ENCODE measurements at regions not wholly inside any gene's neighbourhood (a gene's known extent, or its start where the extent isn't known, plus 50 kb on each side); places are given as distances from the start of the nearest gene placed in this dataset.
"Not testable (repeated sequence)": the region's sequence is repeated elsewhere in the genome, so short reads cannot be mapped to it uniquely, and the experiment has no call there.

DNA sequence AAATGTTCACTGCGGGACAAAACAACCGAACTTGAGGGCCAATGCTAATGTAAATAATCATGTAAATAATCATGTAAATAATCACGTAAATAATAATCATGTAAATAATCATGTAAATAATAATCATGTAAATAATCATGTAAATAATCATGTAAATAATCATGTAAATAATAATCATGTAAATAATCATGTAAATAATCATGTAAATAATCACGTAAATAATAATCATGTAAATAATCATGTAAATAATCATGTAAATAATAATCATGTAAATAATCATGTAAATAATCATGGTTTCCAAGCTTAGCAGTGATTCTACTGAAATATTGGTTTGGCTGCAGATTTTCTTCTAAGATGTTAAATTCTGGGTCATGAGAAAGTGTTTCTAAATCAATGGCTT, 507.1 kb downstream of the ZNF516 start:
- DNase-seq: not testable (repeated sequence)

DNA sequence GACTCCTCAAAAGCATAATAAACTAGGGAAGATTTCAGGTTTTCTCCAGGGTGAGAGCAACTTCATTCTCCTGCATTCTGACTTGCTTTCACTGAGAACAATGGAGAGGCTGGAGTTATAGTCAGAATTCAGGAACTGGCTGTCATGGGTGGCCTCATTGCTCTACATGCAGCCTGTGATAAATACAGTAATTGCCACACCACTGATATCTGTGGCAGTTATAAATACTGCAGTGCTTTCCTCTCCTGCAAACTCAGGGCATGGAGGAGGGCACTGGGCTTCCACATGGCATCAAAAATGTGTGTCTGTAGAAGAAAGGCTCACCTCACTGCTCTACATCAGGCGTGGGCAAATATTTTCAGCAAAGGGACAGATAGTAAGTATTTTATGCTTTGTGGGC, 510.2 kb downstream of the ZNF516 start:
- DNase-seq: no peak

DNA sequence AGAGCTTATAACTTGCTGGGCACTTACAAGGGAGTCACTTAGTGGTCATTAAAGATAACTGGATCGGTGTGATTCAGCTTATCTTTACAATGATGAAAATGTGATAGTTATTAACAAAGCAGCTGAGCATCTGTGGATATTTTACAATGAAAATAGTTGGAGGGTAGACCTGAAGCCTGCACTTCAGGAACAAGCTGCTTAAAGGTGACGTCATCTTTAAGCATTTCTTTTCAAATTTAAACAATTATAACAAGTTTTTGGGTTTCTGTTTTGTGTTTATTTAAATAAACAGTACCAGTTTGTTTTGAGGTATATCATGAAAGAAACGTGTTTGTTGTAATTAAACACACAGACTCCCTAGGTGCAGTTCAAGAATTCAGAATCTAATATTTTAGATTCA, 513.9 kb downstream of the ZNF516 start:
- DNase-seq: no peak

DNA sequence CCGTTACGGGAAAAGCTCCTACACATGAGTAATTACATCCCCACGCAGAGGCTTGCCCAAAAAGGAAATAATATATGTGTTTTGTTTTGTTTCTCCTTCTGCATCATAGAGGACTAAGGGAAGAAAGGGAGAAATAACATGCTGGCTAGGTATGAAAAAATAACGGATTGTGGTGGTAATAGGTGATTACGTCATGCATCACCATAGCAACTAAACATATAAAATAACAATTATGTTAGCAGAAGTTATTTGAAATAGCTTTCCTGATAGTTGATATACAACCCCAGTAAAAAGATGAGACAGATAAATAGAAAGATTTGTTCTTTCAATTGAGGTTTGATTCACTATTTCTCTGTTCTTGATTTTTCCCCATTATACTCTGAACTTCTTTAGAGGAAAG, 518.0 kb downstream of the ZNF516 start:
- DNase-seq: no peak

DNA sequence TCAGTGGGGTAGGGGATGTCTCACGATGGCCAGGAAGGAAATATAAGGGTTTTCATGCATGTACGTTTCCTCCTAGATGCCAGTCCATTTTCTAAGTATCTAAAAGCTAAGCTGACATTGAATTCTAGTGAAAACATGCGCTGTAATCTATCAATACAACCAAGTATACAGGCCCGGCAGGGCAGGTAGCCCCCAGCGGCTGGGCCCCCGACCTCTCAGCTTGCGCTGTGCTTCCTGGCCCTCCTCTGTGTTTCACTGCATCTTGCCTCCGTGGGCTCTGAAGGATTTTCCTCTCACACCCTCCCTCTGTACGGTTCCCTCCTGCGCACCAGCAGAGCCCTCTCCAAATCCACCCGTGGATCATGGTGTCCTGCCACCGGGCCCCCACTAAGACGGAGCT, 524.8 kb downstream of the ZNF516 start:
- DNase-seq: no peak

DNA sequence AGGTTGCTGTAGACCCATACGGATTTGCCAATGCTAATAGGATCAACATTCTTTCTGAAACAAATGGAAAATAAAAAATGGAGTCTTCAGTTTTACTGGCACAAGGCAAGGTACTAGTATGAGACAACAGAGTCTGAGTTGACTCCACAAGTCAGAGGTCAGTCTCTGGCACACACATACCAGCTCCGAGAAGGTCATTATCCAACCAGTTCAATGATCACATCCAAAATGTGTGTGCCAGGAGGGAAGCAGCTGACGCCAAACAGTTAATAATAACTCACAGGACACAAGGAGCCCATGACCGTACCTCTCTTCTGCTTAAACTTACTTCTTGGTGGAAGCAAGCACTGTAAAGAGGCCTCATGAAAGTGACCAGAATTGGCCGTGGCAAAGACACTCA, 528.6 kb downstream of the ZNF516 start:
- no peak for DNase-seq

DNA sequence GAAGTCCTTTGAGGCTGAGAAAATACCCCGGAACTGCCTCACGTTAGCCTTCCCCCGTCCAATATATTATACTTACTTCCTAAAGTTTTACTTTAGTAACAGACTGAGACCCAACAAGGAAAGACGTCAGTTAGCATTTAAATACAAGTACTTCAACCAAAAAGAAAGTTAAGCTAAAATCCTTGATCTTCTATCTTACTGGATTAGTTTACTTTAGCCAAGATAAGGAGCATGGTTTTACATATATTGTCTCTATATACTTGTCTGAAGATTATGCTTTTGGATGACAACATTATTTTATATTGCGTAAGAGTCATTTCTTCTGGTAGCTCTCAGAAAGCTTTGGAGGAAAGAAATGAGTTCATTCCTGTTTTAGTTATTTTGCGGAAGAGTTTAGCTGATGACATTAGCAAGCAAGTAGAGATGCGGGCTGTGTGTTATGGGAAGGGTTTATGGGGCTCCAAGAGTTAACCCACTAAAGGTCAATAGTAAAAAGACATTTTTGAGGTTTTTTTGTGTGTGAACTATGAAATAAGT, 532.9 kb downstream of the ZNF516 start:
- DNase-seq: no peak

DNA sequence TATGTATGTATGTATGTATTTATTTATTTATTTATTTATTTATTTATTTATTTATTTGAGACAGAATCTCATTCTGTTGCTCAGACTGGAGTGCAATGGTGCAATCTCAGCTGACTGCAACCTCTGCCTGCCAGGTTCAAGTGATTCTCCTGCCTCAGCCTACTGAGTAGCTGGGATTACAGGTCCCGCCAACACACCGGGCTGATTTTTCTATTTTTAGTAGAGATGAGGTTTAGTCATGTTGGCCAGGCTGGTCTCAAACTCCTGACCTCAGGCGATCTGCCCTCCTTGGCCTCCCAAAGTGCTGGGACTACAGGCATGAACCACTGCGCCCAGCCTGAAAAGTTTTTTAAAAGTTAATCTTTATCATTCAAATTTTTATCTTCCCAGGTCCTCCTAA, 532.9 kb upstream of the SMIM21 start:
- DNase-seq: not testable (repeated sequence)

DNA sequence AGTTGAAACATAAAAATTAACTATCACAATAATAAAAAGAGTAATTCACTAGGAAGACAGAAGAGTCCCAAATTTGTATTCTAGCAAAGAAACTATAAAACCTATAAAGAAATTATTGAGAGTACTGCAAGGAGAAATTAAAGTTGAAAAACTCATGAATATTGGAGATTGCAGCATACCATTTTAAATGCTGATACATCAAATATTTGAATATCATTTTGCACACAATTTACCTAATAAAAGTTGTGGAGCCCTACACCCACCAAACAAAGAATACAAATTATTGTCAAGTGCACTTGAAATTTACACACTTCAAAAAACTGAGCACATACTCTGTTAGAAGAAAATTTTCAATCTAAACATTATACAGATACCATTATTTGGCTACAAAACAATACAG, 531.6 kb upstream of the SMIM21 start:
- no peak for DNase-seq

DNA sequence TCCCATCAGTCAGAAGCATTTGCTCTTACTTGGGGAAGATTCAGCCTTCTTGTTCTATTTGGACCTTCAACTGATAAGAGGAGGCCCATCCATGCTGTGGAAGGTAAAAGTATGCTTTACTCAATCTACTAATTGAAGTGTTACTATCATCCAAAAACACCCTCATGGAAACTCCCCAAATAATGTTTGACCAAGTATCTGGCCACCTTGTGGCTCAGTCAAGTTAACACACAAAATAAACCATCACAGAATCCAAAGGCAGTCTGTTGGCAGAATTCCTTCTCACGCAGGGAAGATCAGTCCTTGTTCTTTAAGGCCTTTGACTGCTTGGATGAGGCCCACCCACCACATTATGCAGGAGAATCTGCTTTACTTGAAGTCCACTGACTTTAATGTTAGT, 531.2 kb upstream of the SMIM21 start:
- no peak for DNase-seq

DNA sequence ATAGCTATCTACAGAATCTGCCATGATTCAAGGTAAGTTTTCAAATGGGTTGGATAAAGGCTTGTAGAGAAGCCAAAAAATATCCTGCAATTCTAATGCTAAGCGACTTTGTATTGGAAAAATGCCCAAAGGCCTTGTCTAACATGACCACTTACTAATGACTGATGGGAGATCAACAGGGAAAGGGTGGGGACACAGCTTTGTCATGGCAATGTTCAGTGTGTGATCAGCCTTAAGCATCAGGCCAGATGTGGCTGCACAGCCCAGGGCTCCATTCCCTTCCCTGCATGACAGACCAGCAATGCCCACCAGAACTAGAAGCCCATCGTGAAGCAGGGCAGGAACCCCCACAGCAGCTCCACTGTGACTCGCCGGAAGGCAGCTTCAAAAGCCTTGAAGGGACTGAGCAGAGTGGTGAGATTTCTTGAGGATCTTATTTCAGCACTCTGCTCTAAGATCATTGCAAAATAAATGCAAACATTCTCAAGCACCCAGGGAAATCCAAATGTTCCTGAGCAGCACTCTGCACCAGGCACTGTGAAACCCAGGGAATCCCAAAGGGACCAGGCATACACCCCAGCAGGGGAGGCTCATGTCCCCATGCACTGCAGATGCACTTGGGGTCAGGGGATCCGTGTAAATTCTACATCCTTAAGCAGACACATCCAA, 517.9 kb upstream of the SMIM21 start:
- no peak for DNase-seq

DNA sequence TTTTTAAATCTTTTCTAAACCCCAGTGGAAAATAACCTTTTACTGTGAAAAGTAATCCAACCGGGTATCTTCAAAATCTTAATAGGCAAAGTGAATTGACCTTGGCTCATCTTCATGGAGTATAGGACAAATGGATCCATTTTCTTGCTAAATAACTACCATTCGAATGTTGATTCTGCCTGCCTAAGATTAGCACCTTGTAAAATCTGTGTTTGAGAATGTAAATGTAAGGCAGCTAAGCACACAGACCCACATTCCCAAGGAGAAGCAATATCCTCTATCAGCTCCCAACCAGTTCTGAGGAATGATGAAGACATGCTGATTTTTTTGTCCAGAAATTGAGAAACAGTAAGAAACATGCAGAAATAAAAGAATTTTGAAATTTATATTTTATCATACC, 509.8 kb upstream of the SMIM21 start:
- DNase-seq: no peak

DNA sequence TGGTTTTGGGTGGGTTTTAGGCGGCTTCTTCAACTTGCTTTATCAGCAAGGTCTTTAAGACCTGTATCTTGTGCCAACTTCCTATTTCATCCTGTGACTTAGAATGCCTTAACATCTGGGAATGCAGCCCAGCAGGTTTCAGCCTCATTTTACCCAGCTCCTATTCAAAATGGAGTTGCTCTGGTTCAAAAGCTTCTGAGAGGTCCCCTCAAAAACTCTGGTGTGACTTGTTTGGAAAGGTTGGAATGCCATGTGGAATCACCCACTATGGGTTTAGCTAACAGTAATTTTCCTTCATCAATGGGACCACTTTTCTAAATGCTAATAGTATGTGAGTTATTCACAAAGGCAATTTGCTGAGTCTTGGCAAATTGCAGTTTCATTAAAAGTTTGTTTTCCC, 509.4 kb upstream of the SMIM21 start:
- DNase-seq: no peak

DNA sequence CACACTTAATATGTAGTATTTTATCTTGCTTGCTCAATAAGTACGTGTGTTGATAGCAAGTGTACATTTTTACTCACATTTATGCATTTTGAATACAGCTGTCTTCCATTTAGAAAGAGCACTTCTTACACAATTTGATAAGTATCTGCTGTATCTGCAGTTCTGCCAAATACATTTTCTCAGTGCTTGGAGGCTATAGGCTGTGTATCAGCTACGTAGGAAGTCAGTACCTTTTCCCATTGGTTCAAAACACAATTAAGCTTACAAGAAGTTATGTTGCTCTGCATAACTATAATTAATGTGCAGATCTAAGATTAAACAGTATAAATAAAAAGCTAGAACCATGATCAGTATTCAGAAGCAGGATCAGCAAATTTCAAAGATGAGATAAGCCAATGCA, 503.6 kb upstream of the SMIM21 start:
- no peak for DNase-seq

DNA sequence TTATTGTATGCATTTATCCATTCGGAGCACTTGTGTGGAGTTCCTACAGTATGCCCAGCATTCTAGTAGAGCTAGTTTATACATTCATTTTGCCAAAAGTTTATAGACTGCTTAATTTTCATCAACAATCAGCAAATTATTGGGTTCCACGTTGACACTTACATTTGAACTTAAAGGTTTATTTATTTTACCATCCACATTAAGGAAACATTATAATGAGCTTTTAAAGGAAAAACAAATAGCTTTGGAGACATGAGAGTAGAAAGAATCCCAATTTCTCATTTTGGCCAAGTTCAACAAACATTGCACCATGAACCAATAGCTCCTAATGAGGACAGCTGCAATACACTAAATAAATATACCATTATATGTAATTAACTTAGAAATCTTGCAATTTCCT, 501.2 kb upstream of the SMIM21 start:
- no peak for DNase-seq

DNA sequence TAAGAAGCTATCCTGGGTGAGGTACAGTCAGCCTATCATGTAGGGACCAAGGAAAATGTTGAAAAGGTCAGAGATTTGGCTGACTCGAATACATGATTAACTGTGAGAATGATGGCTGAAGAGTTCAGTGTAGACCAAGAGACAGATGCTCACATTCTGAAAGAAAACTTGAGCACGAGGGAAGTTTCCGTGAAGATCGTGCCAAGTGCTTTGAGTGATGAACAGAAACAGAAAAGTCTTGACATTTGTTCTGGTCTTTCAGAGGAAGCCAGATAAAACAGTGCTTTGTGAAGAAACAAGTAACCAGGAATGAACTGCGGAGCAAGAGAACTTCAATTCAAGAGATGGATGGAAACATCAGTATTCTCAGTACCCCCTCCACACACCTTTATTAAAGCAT, 500.3 kb upstream of the SMIM21 start:
- DNase-seq: no peak

DNA sequence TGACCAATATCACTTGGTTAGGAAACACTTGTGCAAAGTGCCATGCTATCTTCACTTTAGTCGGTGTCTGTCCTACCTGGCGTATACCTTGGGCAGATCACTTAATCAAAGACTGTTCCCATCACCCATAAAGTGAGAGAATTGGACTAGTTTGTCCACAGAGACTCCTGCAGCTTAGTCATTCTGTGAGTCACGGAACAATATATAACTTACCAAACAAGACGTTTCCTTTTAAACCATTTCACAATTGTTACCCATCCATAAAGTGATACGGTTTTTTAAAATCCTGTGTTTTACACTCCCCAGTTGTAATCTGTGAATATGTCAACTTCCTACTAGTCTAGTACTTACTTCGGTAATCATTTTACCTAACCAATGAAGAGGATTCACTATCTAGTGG, 499.3 kb upstream of the SMIM21 start:
- DNase-seq: no peak

DNA sequence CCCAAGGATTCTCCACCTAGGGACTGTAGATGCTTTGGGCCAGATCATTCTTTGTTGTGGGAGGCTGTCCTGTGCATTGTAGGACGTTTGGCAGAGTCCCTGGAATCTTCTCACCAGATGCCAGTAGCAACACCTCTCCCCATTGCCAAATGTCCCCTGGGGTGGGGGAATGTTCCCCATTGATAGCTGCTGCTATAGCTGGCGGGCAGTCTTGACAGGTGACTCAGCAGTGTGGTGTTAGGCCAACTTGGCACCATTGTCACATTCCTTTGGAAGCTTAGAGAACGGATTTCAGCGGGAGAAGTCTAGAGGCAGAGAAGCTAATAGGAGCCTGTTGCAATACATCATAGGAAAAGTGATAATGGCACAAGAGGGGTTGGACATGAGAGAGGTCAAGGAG, 495.7 kb upstream of the SMIM21 start:
- DNase-seq: no peak

DNA sequence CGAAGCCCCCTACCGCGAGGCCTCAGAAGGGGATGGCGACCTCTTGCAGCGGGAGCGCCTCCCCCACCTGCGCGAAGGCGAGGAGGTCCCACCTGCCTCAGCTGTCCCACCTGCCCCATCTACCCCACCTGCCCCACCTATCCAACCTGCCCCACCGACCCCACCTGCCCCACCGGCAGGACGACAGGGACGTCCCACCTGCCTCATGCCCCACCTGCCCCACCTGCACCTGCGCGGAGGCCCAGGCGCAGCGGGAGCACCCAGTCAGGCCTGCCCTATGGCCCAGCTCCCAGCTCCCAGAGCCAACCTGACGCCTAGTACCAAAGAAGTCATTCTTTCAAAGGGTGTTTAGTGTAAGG, 489.1 kb upstream of the SMIM21 start:
- DNase-seq: no peak

DNA sequence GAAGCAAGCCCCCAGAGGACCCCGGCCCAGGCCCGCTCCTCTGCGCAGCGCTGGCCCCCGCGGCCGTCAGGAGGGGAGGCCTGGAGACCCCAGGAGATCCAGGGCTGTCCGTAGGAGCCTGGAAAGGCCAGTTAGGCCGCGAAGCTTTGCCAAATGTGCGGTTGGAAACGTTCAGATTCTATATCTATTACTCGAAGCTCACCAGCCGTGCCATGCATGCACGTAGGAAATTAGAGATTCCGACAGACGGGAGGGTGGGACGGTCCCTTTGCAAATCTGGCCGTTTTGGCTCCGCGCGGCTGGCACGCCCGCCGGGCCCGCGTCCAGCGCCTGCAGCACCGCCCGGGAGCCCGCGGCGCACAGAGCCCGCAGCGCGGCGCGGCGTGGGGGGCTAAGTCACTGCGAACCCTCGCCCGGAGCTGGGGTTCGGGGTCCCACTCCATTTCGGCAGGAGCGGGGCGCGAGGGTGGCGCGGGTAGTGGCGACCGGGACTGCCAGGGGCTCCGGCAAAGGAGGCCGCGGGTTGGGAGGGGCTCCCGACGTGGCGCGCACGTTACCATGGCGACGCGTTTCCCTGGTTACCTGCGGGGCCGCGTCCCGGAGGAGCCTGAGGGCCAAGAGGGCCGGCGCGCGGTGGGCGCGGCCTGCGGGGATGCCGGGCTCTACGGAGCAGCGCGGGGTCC, 488.6 kb upstream of the SMIM21 start:
- DNase-seq: peak; percentile 2

DNA sequence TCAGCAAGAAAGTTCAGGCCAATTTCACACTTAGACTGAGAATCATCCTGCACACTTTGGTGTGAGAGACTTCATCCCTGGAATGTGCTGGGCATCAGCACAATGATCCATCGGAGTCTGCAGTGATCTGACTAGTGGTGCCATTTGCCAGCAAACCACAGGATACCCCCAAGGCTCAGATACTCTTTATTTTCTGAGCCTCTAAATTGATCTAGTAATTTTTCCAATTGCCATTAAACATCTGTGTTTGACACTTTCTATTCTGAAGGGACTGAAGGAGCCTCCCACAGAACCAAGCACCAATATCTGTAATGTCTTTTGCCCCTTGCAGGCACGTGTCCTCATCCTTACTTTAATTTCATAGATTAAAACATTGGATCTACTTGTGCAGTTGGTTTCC, 485.3 kb upstream of the SMIM21 start:
- no peak for DNase-seq

DNA sequence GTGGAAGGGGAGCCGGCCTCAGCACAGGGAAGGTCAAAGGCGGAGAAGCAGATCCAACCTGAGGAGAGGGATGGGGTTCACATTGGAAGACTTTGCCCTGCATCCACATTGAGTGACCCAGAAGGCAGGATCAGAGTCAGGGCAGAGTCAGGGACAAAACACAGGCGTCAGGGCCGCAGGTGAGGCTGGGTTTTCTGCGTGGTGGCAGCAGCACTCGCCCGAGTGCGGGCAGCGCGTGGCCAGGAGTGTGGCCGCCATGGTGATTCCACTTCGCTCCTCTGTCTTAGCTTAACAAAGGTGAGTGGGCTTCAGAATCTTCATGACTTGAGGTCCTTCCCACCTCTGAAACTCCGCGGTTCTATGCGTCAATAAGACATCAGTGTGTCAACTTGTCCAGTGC, 476.9 kb upstream of the SMIM21 start:
- no peak for DNase-seq

DNA sequence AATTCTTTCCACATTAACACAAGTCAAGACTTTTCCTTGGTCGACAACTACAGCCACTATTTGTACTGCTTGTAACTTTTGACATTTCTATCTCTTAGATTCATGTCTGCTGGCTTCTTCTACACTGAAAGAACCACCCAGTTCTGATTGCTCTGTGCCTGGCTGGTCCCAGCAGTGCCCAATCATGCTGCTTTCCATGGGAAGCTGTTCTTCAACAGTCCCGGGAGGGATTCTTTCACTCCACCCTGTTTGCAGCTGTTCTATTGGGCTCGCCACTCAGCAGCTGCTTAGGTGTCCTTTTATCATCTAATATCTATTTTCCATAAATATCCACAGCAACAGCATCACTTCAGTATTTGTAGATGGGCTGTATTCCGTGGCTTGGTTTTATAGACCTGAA, 471.1 kb upstream of the SMIM21 start:
- no peak for DNase-seq

DNA sequence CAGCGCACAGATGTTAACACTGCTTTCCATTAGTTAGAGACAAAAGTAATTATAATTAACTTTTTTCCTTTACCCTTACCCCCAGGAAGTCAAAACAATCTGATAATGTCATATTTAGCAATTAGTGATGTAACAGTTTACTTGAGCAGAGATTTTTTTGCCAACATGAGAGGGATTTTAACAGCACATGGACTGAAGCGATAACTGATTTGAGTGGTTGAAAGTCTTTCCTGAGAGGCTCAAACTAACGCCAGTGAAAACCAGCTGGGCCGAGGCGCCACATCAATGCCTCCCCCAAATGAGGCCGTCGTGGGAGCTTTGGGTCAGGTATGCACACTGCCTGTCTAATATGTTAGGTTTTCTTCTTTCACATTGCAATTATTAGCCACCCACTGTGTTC, 469.9 kb upstream of the SMIM21 start:
- DNase-seq: no peak

DNA sequence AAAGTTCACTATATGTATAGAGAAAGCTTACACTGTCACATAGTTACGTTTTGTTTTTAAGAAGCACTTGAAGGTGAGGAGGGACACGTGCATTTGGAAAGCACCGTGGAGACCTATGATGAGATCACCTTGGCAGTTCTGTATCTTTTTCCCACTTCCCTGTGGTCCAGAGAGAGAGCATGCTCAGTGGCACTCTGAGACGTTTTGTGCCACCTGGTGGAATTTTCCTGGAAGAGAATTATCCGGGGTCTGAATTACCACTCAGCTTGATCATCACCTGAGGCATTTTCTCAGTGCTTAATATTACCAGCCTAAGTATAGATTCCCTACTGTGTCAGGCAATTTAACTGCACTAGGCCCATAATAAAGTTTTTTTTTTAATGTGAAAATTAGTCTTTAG, 469.4 kb upstream of the SMIM21 start:
- DNase-seq: peak; percentile 0
